Islet of Langerhans (tissue), 1 donor: ENCODE measurements at regions not wholly inside any gene's neighbourhood (a gene's known extent, or its start where the extent isn't known, plus 50 kb on each side); places are given as distances from the start of the nearest gene placed in this dataset.

Experiments
- FAIRE-seq: peaks from one replicate; lab custom pipeline; 2011; peaks lifted over from hg19 to GRCh38; lab: Jason Lieb, UNC

DNA sequence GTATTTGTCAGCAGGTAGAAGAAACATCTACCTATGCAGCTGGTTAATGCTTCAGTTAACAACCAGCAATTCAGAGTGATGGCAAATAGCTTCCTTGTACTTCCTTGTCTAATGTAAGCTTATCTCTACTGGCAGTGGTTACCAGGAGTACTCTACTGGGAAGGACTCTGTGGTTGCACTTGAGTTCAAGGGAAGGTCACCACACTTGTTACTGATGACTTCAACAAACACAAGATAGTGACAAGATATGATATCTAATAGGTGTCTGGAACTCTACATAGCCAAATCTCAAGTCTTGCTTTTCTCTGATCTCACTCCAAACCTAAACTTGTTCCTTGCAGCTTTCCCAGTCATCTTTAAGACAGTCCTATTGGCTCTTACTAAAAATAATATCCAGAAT, 1644.9 kb upstream of the TENM3 start:
- FAIRE-seq: no peak

DNA sequence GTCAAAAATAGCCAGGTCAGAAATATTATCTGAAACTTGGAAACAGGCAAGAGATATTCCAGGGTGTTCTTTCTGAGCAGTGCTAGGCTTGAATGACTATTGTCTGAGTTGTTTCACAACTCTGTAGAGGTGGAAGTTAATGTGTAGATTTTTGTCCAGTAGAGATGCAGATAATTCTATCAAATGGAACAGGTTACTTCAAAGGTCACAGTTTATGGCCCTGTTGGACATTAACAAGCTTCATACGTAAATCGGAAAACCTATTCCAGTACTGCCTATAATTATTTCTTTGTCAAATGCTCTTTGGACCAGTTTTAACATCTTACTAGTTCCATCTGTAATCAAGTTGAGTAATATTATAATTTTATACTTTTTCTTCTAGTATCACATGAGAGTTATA, 1639.4 kb upstream of the TENM3 start:
- peak; percentile 60 for FAIRE-seq

DNA sequence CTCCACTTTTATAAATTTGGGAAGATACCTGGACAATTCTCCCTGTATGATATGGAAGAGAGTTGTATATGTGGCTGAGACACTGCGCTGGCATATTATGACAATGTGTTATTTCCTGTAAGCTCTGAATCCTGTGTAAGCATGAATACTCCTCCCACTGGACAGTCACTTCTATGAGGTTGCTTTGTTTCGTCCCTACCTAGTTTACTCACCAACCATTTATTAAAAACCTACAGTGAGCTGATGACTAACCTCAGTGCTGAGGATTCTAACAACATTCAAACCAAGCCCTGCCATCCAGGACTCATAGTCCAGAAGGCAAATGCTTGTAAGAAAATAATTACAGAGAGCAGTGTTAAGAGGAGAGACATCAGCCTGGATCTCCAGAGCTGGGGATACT, 1632.9 kb upstream of the TENM3 start:
- FAIRE-seq: no peak

- FAIRE-seq: no peak
These were observed 1627.5 kb upstream of the TENM3 start for GRCh38 chr4:180615746-180616145.

GRCh38 chr4:180617196-180617595, 1626.0 kb upstream of the TENM3 start:
- FAIRE-seq: no peak

GRCh38 chr4:180618396-180618795, 1624.8 kb upstream of the TENM3 start:
- no peak for FAIRE-seq

- no peak for FAIRE-seq
These were observed 1623.8 kb upstream of the TENM3 start for GRCh38 chr4:180619440-180619839.

- FAIRE-seq: no peak
These were observed 1620.9 kb upstream of the TENM3 start for GRCh38 chr4:180622254-180622653.

DNA sequence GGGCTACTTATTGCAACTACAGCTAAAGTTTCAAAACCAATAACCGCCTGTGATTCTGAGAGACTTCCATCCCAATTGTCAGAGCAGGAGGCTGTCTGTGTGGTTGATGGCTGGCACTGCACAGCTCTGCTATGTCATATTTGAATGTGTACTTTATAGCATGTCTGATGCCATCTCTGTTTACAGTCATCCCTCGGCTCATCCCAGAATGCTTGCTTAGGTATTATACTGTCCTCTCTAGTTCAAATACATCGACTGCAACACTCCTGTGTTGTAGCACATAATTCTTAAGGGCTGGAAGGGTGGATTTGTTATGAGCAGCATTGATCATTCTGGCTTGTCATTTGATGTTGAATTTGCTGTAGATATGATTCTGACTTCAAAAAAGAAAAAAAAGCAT, 1617.5 kb upstream of the TENM3 start:
- no peak for FAIRE-seq

- FAIRE-seq: peak; percentile 24
These were observed 1613.1 kb upstream of the TENM3 start for GRCh38 chr4:180630012-180630665.

- FAIRE-seq: no peak
These were observed 1608.9 kb upstream of the TENM3 start for GRCh38 chr4:180634306-180634705.

DNA sequence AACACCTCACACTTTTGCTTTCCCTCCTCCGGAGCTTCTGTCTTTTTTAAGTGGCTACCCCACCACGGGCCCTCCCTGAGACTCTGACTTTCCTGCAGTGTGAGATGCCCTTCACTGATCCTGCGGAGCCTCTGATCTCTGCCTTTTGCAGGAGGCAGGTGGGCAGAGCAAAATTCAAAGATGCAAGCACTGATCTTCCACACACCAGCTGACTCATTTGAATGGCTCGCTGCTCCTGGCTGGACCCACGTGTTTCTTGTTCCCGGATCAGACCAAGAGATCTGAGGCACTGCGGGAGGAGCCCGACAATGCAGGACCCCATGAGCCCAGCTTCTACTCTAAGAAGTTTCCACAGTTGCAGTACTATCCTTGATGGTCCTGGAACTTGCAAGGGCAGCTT, 1607.9 kb upstream of the TENM3 start:
- FAIRE-seq: no peak

DNA sequence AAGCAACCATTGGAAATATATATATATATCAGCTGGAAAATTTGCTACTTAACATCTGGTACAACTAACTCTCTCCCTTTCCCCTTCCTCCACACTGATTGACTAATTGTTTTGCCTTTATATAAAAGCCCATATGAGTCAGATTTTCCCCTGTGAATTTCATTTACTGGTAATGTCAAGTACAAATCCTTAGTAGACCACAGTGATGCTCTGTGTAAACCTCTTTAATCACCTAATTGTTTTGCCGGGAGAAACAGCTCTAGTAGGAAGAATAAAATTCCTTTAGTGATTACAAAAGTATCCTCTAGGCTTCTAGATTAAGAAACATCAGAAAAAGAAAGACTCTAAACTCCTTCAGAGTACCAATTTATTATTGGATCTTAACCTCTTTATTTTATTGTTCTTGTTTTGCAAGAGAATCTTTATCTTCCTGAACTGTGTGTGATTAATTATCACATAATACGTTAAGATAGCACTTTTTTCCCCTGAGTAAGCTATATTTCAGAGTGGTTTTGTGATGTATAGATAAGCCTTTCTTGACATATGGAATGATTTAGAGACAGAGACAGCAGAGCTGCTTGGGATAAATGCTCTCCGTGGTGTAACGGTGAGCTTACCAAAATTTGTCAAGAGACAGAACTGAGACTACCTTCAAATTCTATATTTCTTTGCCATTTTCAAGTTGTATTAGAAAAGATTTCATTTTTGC, 1606.4 kb upstream of the TENM3 start:
- no peak for FAIRE-seq

GRCh38 chr4:180637616-180638015, 1605.6 kb upstream of the TENM3 start:
- FAIRE-seq: no peak

- no peak for FAIRE-seq
These were observed 1603.0 kb upstream of the TENM3 start for GRCh38 chr4:180640193-180640592.

- no peak for FAIRE-seq
These were observed 1601.7 kb upstream of the TENM3 start for GRCh38 chr4:180641495-180641894.

DNA sequence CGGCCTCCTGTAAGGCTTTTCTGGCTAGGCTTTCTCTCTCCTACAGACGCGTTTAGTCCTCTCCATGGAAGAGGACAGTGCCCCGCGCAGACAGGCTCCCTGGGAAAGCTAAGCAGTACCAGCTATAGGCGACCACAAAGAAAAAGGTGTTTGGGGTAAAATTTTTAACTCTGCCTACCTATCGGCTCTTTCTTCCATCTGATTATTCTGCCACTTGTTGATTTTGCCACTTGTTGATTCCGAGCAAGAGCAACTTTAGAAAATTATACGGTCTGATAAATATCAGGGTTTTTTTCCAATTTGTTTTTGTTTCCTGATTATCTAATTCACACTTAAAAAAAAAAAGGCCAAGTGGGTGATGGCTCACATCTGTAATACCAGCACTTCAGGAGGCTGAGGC, 1600.5 kb upstream of the TENM3 start:
- FAIRE-seq: no peak

DNA sequence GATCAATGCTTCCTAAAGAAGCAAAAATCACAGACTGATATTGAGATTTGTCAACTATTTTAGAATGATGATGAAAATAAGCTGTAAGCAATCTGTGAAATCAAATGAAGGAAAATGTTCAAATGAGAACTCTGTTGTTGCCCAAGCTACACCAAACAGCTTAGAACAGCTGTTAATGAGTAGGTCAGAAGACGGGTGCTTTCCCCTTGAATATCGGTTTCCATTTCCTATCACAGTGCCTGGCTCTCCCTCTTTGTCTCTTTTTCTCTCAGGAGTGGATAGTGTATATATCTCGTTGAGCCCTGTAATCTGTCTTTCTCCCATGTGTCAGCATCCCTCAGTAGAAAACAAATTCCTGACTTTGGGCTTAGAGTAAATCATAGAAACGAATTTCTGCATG, 1592.9 kb upstream of the TENM3 start:
- no peak for FAIRE-seq

DNA sequence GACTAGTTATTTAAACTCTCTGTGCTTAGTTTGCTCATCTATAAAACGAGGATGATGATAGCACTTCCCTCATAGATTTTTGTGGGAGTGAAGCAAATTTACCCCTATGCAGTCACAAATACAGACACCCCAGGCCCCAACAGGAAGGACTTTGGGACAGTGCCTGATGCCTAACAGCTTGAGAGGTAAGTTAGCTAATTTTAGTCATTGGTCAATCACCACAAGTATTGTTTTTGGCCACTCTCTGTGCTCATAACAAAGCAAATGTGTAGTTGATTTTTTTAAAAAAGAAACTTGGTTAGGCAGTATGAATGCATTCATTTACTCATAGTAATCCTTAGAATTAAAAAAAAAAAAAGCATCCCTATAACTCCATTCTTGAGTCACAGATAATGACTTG, 1590.7 kb upstream of the TENM3 start:
- no peak for FAIRE-seq

- no peak for FAIRE-seq
These were observed 1587.3 kb upstream of the TENM3 start for GRCh38 chr4:180655886-180656285.

- FAIRE-seq: no peak
These were observed 1585.3 kb upstream of the TENM3 start for GRCh38 chr4:180657881-180658280.

DNA sequence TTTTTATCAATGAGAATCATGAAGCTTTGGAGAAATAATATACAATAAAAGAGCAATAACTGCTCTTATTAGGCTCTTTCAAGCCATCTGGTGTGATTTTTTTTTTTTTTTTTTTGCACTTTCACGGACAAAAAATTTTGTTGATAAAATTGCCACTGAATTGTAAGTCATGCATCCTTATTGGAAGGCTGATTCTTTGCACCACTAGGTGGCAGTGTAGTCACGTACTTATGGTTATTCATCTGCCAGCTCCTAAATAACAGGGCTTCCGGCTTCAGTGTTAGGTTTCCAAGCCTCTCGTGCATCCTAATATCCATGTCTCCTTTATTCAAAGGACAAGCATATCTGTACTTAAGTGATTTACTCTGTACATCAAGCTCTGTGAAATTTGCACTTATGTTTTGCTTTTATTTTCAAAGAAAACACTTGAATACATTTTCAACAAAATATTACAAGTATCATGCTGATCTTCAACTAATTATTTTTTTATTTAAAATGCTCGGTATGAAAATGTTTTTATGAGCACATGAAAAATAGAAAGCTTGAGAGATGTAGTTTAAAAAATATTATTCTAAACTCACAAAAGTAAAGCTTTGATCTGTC, 1578.3 kb upstream of the TENM3 start:
- FAIRE-seq: peak; percentile 98

DNA sequence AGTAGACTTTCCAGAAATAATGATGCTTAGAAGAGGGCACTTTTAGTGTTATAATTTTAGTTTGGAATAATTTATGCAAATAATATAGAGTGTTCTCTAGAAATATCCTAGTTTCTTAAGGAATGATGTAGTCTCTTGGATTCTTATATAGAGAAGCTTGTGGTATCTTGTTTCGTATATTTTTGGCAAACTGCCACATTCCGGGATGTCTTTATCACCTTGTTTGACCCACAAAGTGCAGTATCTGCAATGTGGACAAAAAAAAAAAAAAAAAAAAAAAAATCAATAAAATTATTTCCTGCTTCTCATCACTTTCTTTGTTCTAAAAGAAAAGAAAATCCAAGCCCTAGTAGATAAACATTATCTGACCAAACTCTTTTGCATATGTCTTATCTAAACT, 1577.7 kb upstream of the TENM3 start:
- no peak for FAIRE-seq
